ENCODE measurements at regions not wholly inside any gene's neighbourhood (a gene's known extent, or its start where the extent isn't known, plus 50 kb on each side); places are given as distances from the start of the nearest gene placed in this dataset.

DNA sequence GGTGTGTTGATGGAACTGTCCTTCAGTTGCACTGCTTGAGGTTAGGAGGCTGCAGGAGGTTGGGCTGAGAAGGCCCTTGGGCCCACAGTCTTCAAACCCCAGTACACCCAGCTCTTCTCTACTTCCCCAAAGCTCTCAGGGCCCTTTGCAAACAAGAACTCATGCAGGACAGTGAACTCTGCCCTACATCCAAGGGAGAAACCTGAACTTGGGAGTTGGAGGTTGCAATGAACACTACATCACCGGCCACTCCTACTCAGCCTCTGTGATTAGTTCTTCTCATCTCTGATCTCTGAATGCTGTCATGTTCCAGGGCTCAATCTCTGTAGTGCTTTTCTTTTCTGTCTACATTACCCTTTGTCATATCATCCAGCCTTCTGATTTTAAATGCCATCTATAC, 148.5 kb upstream of the PDE7B start:
- TF ChIP-seq, protein P1, sequence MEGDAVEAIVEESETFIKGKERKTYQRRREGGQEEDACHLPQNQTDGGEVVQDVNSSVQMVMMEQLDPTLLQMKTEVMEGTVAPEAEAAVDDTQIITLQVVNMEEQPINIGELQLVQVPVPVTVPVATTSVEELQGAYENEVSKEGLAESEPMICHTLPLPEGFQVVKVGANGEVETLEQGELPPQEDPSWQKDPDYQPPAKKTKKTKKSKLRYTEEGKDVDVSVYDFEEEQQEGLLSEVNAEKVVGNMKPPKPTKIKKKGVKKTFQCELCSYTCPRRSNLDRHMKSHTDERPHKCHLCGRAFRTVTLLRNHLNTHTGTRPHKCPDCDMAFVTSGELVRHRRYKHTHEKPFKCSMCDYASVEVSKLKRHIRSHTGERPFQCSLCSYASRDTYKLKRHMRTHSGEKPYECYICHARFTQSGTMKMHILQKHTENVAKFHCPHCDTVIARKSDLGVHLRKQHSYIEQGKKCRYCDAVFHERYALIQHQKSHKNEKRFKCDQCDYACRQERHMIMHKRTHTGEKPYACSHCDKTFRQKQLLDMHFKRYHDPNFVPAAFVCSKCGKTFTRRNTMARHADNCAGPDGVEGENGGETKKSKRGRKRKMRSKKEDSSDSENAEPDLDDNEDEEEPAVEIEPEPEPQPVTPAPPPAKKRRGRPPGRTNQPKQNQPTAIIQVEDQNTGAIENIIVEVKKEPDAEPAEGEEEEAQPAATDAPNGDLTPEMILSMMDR (conservative IDR thresholded peaks at IDR 0.05; ENCODE audit: low read depth, low read length), result no peak
- TF ChIP-seq EZH2 (IDR thresholded peaks at IDR 0.05; ENCODE audit: low read length, unreplicated experiment) (no peak), EZH2phosphoT487 (IDR thresholded peaks at IDR 0.05; ENCODE audit: borderline replicate concordance, low read length) (no peak)
